ENCODE measurements at regions not wholly inside any gene's neighbourhood (a gene's known extent, or its start where the extent isn't known, plus 50 kb on each side); places are given as distances from the start of the nearest gene placed in this dataset.
"Not testable (repeated sequence)": the region's sequence is repeated elsewhere in the genome, so short reads cannot be mapped to it uniquely, and the experiment has no call there.

GRCh38 chr5:176140138-176140537 is 98.1 kb upstream of the SIMC1 start:
- not testable (repeated sequence) for TF ChIP-seq CTCF (IDR thresholded peaks at IDR 0.05); REST (IDR thresholded peaks at IDR 0.05; ENCODE audit: insufficient read depth in 1 of 2, low read depth in 2 of 2, low read length in 1 of 2); SIN3A (IDR thresholded peaks at IDR 0.05; ENCODE audit: borderline replicate concordance, insufficient read depth, low read depth, low read length); POLR2AphosphoS5 (IDR thresholded peaks at IDR 0.05; ENCODE audit: low read depth, low read length); TCF7L2 (IDR thresholded peaks at IDR 0.05; ENCODE audit: low read depth, low read length)

Measured in Panc1 (cell line).